ENCODE measurements at regions not wholly inside any gene's neighbourhood (a gene's known extent, or its start where the extent isn't known, plus 50 kb on each side); places are given as distances from the start of the nearest gene placed in this dataset.

GRCh38 chr3:187832202-187832601, 86.9 kb upstream of the BCL6 start:
- Histone ChIP-seq H3K27ac (no peak overlapping the region), H3K36me3 (no peaks in the 10 kb centered on the region), H3K4me1 (no peaks in the 10 kb centered on the region), H3K4me3 (no peak overlapping the region), H3K9me3 (no peaks in the 10 kb centered on the region), H3K27me3 (no peaks in the 10 kb centered on the region)
- DNase-seq (ENCODE audit: low spot score in 2 of 2): no peak
- intact Hi-C loops (cut with DNase I): no loop called here
- no peak for TF ChIP-seq CTCF (IDR thresholded peaks at IDR 0.05)

GRCh38 chr3:187833375-187833774, 88.1 kb upstream of the BCL6 start:
- Histone ChIP-seq H3K4me1 (no peaks in the 10 kb centered on the region), H3K4me3 (no peak overlapping the region), H3K27me3 (no peaks in the 10 kb centered on the region), H3K36me3 (no peaks in the 10 kb centered on the region), H3K9me3 (no peaks in the 10 kb centered on the region), H3K27ac (no peak overlapping the region)
- intact Hi-C loops (cut with DNase I): no loop called here
- no peak for DNase-seq (ENCODE audit: low spot score in 2 of 2)
- TF ChIP-seq CTCF (IDR thresholded peaks at IDR 0.05): no peak

- H3K27me3 ChIP-seq: no peaks in the 10 kb centered on the region
- H3K9me3 ChIP-seq: no peaks in the 10 kb centered on the region
- no peaks in the 10 kb centered on the region for H3K4me1 ChIP-seq
- no peak for TF ChIP-seq CTCF (IDR thresholded peaks at IDR 0.05)
- H3K36me3 ChIP-seq: no peaks in the 10 kb centered on the region
- H3K27ac ChIP-seq: no peak overlapping the region
- intact Hi-C loops (cut with DNase I): no loop called here
- no peak for DNase-seq (ENCODE audit: low spot score in 2 of 2)
- H3K4me3 ChIP-seq: no peak overlapping the region
Observed at GRCh38 chr3:187833799-187834578, 88.7 kb upstream of the BCL6 start.

GRCh38 chr3:187836823-187837770, 91.8 kb upstream of the BCL6 start:
- Histone ChIP-seq H3K9me3 (no peaks in the 10 kb centered on the region), H3K36me3 (no peaks in the 10 kb centered on the region), H3K27me3 (no peaks in the 10 kb centered on the region), H3K4me3 (no peak overlapping the region), H3K4me1 (no peaks in the 10 kb centered on the region), H3K27ac (no peak overlapping the region)
- intact Hi-C loops (cut with DNase I): no loop called here
- no peak for TF ChIP-seq CTCF (IDR thresholded peaks at IDR 0.05)
- no peak for DNase-seq (ENCODE audit: low spot score in 2 of 2)

GRCh38 chr3:187838016-187838540, 92.8 kb upstream of the BCL6 start:
- intact Hi-C loops (cut with DNase I): no loop called here
- no peak for DNase-seq (ENCODE audit: low spot score in 2 of 2)
- no peaks in the 10 kb centered on the region for H3K9me3 ChIP-seq
- TF ChIP-seq CTCF (IDR thresholded peaks at IDR 0.05): no peak
- no peak overlapping the region for H3K4me3 ChIP-seq
- no peaks in the 10 kb centered on the region for H3K27me3 ChIP-seq
- no peaks in the 10 kb centered on the region for H3K4me1 ChIP-seq
- H3K27ac ChIP-seq: no peak overlapping the region
- no peaks in the 10 kb centered on the region for H3K36me3 ChIP-seq

Data from ascending aorta (tissue), 2 donors.